IPS DF 6.9 (cell line): ENCODE measurements at regions not wholly inside any gene's neighbourhood (a gene's known extent, or its start where the extent isn't known, plus 50 kb on each side); places are given as distances from the start of the nearest gene placed in this dataset.

Experiments used
- DNase-seq: peaks from one replicate; pipeline ENCODE4 v3.0.0-alpha.2; 2013; ENCODE audit warnings: low read depth, low spot score
- H3K27ac ChIP-seq: one replicate; pipeline ENCODE4 v1.5.1; 2013; ENCODE audit warnings: low read length, control low read depth
- H3K27me3 ChIP-seq: 2 replicates; pipeline ENCODE4 v1.6.1; 2013; ENCODE audit warnings: mild to moderate bottlenecking, low read length; ENCODE audit not compliant: control insufficient read depth, insufficient read depth
- H3K36me3 ChIP-seq: 2 replicates; pipeline ENCODE4 v1.6.1; 2013; ENCODE audit warnings: low read length; ENCODE audit not compliant: control insufficient read depth, insufficient read depth
- H3K4me1 ChIP-seq: 2 replicates; pipeline ENCODE4 v1.6.1; 2013; ENCODE audit warnings: low read length; ENCODE audit not compliant: control insufficient read depth, insufficient read depth
- H3K4me3 ChIP-seq: 2 replicates; pipeline ENCODE4 v1.5.1; 2013; ENCODE audit warnings: mild to moderate bottlenecking, low read length
- H3K9me3 ChIP-seq: 2 replicates; pipeline ENCODE4 v1.6.1; 2013; ENCODE audit warnings: low read length, inconsistent platforms; ENCODE audit not compliant: control insufficient read depth, insufficient read depth
- WGBS: extraction: QIAGEN DNeasy Blood & Tissue Kit; methylation state at CpG from one replicate; pipeline ENCODE4 v1.1.7; 2013; ENCODE audit warnings: mixed read lengths, missing lambda C conversion rate; ENCODE audit not compliant: insufficient read length, insufficient coverage; 5-methylcytosine and 5-hydroxymethylcytosine counted together

GRCh38 chr11:116189408-116190170 is 583.2 kb downstream of the BUD13 start:
- Histone ChIP-seq H3K36me3 (no peaks in the 10 kb centered on the region), H3K9me3 (no peaks in the 10 kb centered on the region), H3K27ac (no peak overlapping the region), H3K27me3 (no peaks in the 10 kb centered on the region; the same call in 1 of the 2 replicates), H3K4me3 (no peak overlapping the region), H3K4me1 (peaks cover 9% of the 10 kb centered on the region)
- WGBS, result no CpG with 5 or more reads among the region's 10 CpGs
- no peak for DNase-seq

- H3K36me3 ChIP-seq, result no peaks in the 10 kb centered on the region
- H3K4me3 ChIP-seq, result no peak overlapping the region
- H3K9me3 ChIP-seq, result no peaks in the 10 kb centered on the region
- H3K27ac ChIP-seq, result no peak overlapping the region
- peaks cover 7% of the 10 kb centered on the region for H3K4me1 ChIP-seq
- no peak for DNase-seq
- no CpG with 5 or more reads among the region's 5 CpGs for WGBS
- H3K27me3 ChIP-seq, result no peaks in the 10 kb centered on the region; the same call in 1 of the 2 replicates
These were observed 584.4 kb downstream of the BUD13 start for GRCh38 chr11:116188350-116188749.

- Histone ChIP-seq H3K36me3 (no peaks in the 10 kb centered on the region), H3K4me3 (no peak overlapping the region), H3K27ac (no peak overlapping the region), H3K27me3 (no peaks in the 10 kb centered on the region), H3K9me3 (no peaks in the 10 kb centered on the region), H3K4me1 (peaks cover 4% of the 10 kb centered on the region)
- WGBS, result no CpG with 5 or more reads among the region's 2 CpGs
- DNase-seq, result no peak
These were observed 585.8 kb downstream of the BUD13 start for GRCh38 chr11:116187026-116187425.

- H3K27me3 ChIP-seq, result no peaks in the 10 kb centered on the region
- DNase-seq, result no peak
- no peak overlapping the region for H3K27ac ChIP-seq
- WGBS, result no CpG with 5 or more reads among the region's 4 CpGs
- peaks cover 4% of the 10 kb centered on the region for H3K4me1 ChIP-seq
- H3K9me3 ChIP-seq, result no peaks in the 10 kb centered on the region
- no peaks in the 10 kb centered on the region for H3K36me3 ChIP-seq
- H3K4me3 ChIP-seq, result no peak overlapping the region
These were observed 587.2 kb downstream of the BUD13 start for GRCh38 chr11:116185551-116185950.

- no CpG with 5 or more reads among the region's 8 CpGs for WGBS
These were observed 588.0 kb downstream of the BUD13 start for GRCh38 chr11:116184763-116185162.

GRCh38 chr11:116182356-116182966 is 590.3 kb downstream of the BUD13 start:
- H3K9me3 ChIP-seq, result no peaks in the 10 kb centered on the region
- no peak for DNase-seq
- no CpG with 5 or more reads among the region's 7 CpGs for WGBS
- H3K27me3 ChIP-seq, result no peaks in the 10 kb centered on the region
- no peaks in the 10 kb centered on the region for H3K36me3 ChIP-seq
- H3K4me1 ChIP-seq, result peaks cover 3% of the 10 kb centered on the region
- no peak overlapping the region for H3K27ac ChIP-seq
- H3K4me3 ChIP-seq, result no peak overlapping the region

More at GRCh38 chr11:116184763-116185162, 588.0 kb downstream of the BUD13 start:
- H3K27me3 ChIP-seq, result no peaks in the 10 kb centered on the region
- H3K9me3 ChIP-seq, result no peaks in the 10 kb centered on the region
- H3K4me1 ChIP-seq, result peaks cover 1% of the 10 kb centered on the region; the same call in 1 of the 2 replicates
- H3K36me3 ChIP-seq, result no peaks in the 10 kb centered on the region
- H3K4me3 ChIP-seq, result no peak overlapping the region
- no peak for DNase-seq
- H3K27ac ChIP-seq, result no peak overlapping the region

- no peaks in the 10 kb centered on the region for H3K9me3 ChIP-seq
- peaks cover 3% of the 10 kb centered on the region for H3K4me1 ChIP-seq
- no CpG with 5 or more reads among the region's 13 CpGs for WGBS
- H3K27me3 ChIP-seq, result no peaks in the 10 kb centered on the region
- no peak overlapping the region for H3K27ac ChIP-seq
- no peaks in the 10 kb centered on the region for H3K36me3 ChIP-seq
- H3K4me3 ChIP-seq, result no peak overlapping the region
- DNase-seq, result no peak
These were observed 591.8 kb downstream of the BUD13 start for GRCh38 chr11:116180806-116181600.

- Histone ChIP-seq H3K4me3 (no peak overlapping the region), H3K27ac (no peak overlapping the region), H3K27me3 (no peaks in the 10 kb centered on the region), H3K36me3 (no peaks in the 10 kb centered on the region), H3K4me1 (peaks cover 3% of the 10 kb centered on the region), H3K9me3 (no peaks in the 10 kb centered on the region)
- WGBS, result no CpG with 5 or more reads among the region's 3 CpGs
- DNase-seq, result no peak
These were observed 593.4 kb downstream of the BUD13 start for GRCh38 chr11:116179401-116179800.

GRCh38 chr11:116177521-116178210 is 595.1 kb downstream of the BUD13 start:
- Histone ChIP-seq H3K27ac (no peak overlapping the region), H3K36me3 (no peaks in the 10 kb centered on the region), H3K27me3 (no peaks in the 10 kb centered on the region), H3K9me3 (no peaks in the 10 kb centered on the region), H3K4me3 (no peak overlapping the region), H3K4me1 (peaks cover 3% of the 10 kb centered on the region)
- WGBS, result no CpG with 5 or more reads among the region's 4 CpGs
- DNase-seq, result no peak

- Histone ChIP-seq H3K9me3 (no peaks in the 10 kb centered on the region), H3K27ac (no peak overlapping the region), H3K4me3 (no peak overlapping the region), H3K36me3 (no peaks in the 10 kb centered on the region), H3K4me1 (peaks cover 2% of the 10 kb centered on the region), H3K27me3 (no peaks in the 10 kb centered on the region)
- WGBS, result no CpG with 5 or more reads among the region's 6 CpGs
- no peak for DNase-seq
These were observed 596.2 kb downstream of the BUD13 start for GRCh38 chr11:116176484-116177005.
